ENCODE measurements at regions not wholly inside any gene's neighbourhood (a gene's known extent, or its start where the extent isn't known, plus 50 kb on each side); places are given as distances from the start of the nearest gene placed in this dataset.

DNA sequence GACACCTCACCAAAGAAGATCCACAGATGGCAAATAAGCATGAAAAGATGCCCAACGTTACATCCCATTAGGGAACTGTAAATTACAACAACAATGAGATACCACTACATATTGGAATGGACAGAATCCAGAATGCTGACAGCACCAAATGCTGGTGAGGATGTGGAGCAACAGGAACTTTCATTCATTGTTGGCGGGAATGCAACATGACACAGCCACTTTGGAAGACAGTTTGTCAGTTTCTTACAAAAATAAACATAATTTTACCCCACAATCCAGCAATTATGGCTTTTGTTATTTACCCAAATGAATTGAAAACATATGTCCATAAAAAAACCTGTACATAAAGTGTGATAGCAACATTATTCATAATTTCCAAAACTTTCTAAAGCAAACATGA is 176.8 kb downstream of the C7orf25 start:
- TF ChIP-seq, protein P1, sequence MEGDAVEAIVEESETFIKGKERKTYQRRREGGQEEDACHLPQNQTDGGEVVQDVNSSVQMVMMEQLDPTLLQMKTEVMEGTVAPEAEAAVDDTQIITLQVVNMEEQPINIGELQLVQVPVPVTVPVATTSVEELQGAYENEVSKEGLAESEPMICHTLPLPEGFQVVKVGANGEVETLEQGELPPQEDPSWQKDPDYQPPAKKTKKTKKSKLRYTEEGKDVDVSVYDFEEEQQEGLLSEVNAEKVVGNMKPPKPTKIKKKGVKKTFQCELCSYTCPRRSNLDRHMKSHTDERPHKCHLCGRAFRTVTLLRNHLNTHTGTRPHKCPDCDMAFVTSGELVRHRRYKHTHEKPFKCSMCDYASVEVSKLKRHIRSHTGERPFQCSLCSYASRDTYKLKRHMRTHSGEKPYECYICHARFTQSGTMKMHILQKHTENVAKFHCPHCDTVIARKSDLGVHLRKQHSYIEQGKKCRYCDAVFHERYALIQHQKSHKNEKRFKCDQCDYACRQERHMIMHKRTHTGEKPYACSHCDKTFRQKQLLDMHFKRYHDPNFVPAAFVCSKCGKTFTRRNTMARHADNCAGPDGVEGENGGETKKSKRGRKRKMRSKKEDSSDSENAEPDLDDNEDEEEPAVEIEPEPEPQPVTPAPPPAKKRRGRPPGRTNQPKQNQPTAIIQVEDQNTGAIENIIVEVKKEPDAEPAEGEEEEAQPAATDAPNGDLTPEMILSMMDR (IDR thresholded peaks at IDR 0.05 in 4 of 5, conservative IDR thresholded peaks at IDR 0.05 in 1 of 5): no peak
- TF ChIP-seq POLR2A (IDR thresholded peaks at IDR 0.05): no peak
- H3K36me3 ChIP-seq: no peaks in the 10 kb centered on the region
- no peaks in the 10 kb centered on the region for H3K27me3 ChIP-seq
- H3K9me3 ChIP-seq: no peaks in the 10 kb centered on the region
- intact Hi-C loops (cut with DNase I; ENCODE audit: low total_unique reads) (no loop called here), in situ Hi-C loops (cut with MboI; ENCODE audit: low sequenced_read_pairs in 4 of 4) (no loop called here)
- H3K27ac ChIP-seq: no peak overlapping the region
- H3K4me1 ChIP-seq: no peaks in the 10 kb centered on the region
- DNase-seq (no peak), ATAC-seq (no peak)
- H3K4me3 ChIP-seq: no peak overlapping the region

DNA sequence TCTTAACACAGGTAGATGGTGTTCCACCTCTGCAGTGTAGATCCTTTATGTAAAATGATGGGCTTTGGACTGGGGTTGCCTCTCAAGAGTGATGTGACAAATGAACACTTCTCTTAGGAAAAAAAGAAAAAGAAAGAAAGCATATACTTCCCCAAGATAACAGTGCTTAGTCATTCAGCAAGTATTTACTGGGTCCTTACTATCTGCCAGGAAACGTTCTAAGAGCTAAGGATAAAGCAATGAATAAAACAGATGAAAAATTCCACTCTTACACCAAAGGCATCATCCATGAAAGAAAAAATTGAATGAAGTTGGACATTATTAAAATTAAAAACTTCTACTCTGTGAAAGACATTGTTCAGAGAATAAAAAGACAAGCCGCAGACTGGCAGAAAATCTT is 177.3 kb downstream of the C7orf25 start:
- Histone ChIP-seq H3K27me3 (no peaks in the 10 kb centered on the region), H3K4me1 (no peaks in the 10 kb centered on the region), H3K27ac (no peak overlapping the region), H3K9me3 (no peaks in the 10 kb centered on the region), H3K36me3 (no peaks in the 10 kb centered on the region), H3K4me3 (no peak overlapping the region)
- intact Hi-C loops (cut with DNase I; ENCODE audit: low total_unique reads): no loop called here
- ATAC-seq (no peak), DNase-seq (no peak)
- no peak for TF ChIP-seq POLR2A (IDR thresholded peaks at IDR 0.05)
- TF ChIP-seq, protein P1 (IDR thresholded peaks at IDR 0.05 in 4 of 5, conservative IDR thresholded peaks at IDR 0.05 in 1 of 5): no peak
- in situ Hi-C loops (cut with MboI; ENCODE audit: low sequenced_read_pairs in 4 of 4): no loop called here

DNA sequence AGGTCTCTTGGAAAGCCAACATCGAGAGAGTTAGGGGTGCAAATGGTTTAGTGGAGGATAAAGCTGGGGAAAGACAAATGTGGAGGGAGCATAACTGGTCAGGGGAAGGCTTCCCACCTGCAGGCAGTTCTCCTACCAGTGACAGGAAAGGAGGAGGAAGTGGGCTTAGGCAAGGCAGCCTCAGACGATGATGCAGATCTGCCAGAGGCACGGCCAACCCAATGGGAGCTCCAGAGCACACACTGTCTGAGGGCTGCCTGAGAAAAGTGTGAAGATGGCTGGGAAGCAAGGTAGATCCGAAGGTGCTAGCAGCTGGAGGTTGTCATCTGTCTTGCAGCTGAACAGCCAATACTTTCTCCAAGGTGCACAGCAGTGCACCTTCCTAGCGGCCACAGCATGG is 178.8 kb downstream of the C7orf25 start:
- Histone ChIP-seq H3K9me3 (no peaks in the 10 kb centered on the region), H3K4me1 (no peaks in the 10 kb centered on the region), H3K27me3 (no peaks in the 10 kb centered on the region), H3K36me3 (no peaks in the 10 kb centered on the region), H3K27ac (no peak overlapping the region), H3K4me3 (no peak overlapping the region)
- TF ChIP-seq, protein P1 (IDR thresholded peaks at IDR 0.05 in 4 of 5, conservative IDR thresholded peaks at IDR 0.05 in 1 of 5): no peak
- TF ChIP-seq POLR2A (IDR thresholded peaks at IDR 0.05): no peak
- ATAC-seq (no peak), DNase-seq (no peak)
- intact Hi-C loops (cut with DNase I; ENCODE audit: low total_unique reads): no loop called here
- in situ Hi-C loops (cut with MboI; ENCODE audit: low sequenced_read_pairs in 4 of 4): no loop called here

DNA sequence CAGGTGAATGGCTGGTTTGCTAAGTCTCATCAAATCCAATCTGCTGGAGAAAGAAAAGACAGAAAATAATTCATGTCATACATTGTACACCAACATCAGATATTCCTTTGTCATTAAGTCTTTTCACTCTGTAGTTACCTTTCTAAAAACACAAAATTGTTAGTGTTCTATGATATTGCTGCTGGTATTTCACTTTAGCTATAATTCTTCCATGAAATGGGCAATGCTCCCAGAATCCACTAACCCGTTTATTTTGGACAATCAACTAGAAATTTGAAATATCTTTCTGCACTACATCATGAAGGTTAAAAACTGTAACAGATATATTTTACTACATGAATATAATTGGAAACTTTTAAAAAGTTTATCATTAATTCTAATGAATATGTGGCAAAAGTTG is 181.3 kb downstream of the C7orf25 start:
- no peaks in the 10 kb centered on the region for H3K36me3 ChIP-seq
- TF ChIP-seq, protein P1 (IDR thresholded peaks at IDR 0.05 in 4 of 5, conservative IDR thresholded peaks at IDR 0.05 in 1 of 5): no peak
- no peak for TF ChIP-seq POLR2A (IDR thresholded peaks at IDR 0.05)
- no peak overlapping the region for H3K27ac ChIP-seq
- no peak for ATAC-seq
- no peaks in the 10 kb centered on the region for H3K27me3 ChIP-seq
- no peak overlapping the region for H3K4me3 ChIP-seq
- H3K4me1 ChIP-seq: no peaks in the 10 kb centered on the region
- intact Hi-C loops (cut with DNase I; ENCODE audit: low total_unique reads) (no loop called here), in situ Hi-C loops (cut with MboI; ENCODE audit: low sequenced_read_pairs in 4 of 4) (no loop called here)
- DNase-seq: no peak
- no peaks in the 10 kb centered on the region for H3K9me3 ChIP-seq

DNA sequence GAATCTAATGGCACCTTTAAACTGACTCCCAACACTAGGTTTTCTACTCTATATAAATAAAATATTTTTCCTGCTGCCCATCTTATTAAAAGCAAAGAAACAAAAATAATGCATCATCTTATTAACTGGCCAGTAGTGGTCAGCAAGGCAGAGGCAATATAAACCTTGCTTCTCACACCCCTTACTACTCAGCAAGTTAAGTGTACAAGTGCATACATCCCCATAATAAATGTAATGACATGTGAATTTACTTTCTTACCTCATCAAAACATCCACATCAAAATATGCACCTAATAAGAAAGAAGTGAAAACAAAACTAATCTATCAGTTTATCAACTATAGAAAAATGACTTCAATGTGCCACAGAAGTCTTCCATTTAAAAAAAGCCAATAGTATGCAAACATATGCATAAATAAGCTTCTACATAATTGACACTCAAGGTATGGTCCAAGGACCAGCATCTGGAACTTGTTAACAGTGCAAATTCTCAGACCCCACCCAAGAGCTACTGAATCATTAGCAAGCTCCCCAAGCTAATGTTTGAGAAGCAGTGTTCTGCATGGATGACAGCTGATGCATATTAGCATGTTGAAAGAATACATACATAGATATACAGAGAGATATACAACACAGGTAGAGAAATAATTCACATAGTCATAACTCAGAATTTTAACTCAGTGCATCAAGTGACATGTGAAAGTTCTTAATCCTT is 182.7 kb downstream of the C7orf25 start:
- Histone ChIP-seq H3K36me3 (no peaks in the 10 kb centered on the region), H3K27ac (no peak overlapping the region), H3K27me3 (no peaks in the 10 kb centered on the region), H3K4me3 (no peak overlapping the region), H3K4me1 (no peaks in the 10 kb centered on the region), H3K9me3 (no peaks in the 10 kb centered on the region)
- in situ Hi-C loops (cut with MboI; ENCODE audit: low sequenced_read_pairs in 4 of 4): no loop called here
- no peak for ATAC-seq
- TF ChIP-seq POLR2A (IDR thresholded peaks at IDR 0.05): no peak
- TF ChIP-seq, protein P1 (IDR thresholded peaks at IDR 0.05 in 4 of 5, conservative IDR thresholded peaks at IDR 0.05 in 1 of 5): no peak
- DNase-seq: no peak
- intact Hi-C loops (cut with DNase I; ENCODE audit: low total_unique reads): no loop called here

Data from gastrocnemius medialis (tissue), 4 donors.